SK-N-SH treated with all-trans-retinoic acid at 6 μM for 48 hours (cell line): ENCODE measurements at regions not wholly inside any gene's neighbourhood (a gene's known extent, or its start where the extent isn't known, plus 50 kb on each side); places are given as distances from the start of the nearest gene placed in this dataset.

Experiments
- ATAC-seq: fragments of 200-7000 bp; cut with Tn5 transposase; 3 replicates; pipeline ENCODE4 v1.9.1; 2020; ENCODE audit warnings: mild to moderate bottlenecking, moderate library complexity
- ARNTL ChIP-seq: fragments of 450-650 bp; formaldehyde crosslinking; IDR thresholded peaks from 2 replicates; pipeline ENCODE4 v1.5.0; 2020; ENCODE audit warnings: low read depth, mild to moderate bottlenecking, moderate library complexity, borderline replicate concordance
- BACH2 ChIP-seq: fragments of 250-450 bp; sonication (Bioruptor Pico); IDR thresholded peaks from 2 replicates; pipeline ENCODE4 v1.9.0; 2021; ENCODE audit warnings: mild to moderate bottlenecking, borderline replicate concordance
- CREB5 ChIP-seq: fragments of 250-450 bp; sonication (Bioruptor Pico); IDR thresholded peaks from 2 replicates; pipeline ENCODE4 v1.5.1; 2020; ENCODE audit warnings: low read depth, mild to moderate bottlenecking, moderate library complexity
- CSDC2 ChIP-seq: fragments of 250-450 bp; sonication (Bioruptor Pico); IDR thresholded peaks from 2 replicates; pipeline ENCODE4 v1.5.0; 2020; ENCODE audit warnings: mild to moderate bottlenecking, moderate library complexity
- CSRNP3 ChIP-seq: fragments of 250-450 bp; sonication (Bioruptor Pico); IDR thresholded peaks from 2 replicates; pipeline ENCODE4 v1.5.1; 2021; ENCODE audit warnings: mild to moderate bottlenecking, moderate library complexity
- ESRRG ChIP-seq: fragments of 250-450 bp; sonication (Bioruptor Pico); IDR thresholded peaks from 2 replicates; pipeline ENCODE4 v1.6.1; 2021; ENCODE audit warnings: mild to moderate bottlenecking
- GLIS3 ChIP-seq: fragments of 250-450 bp; sonication (Bioruptor Pico); IDR thresholded peaks from 2 replicates; pipeline ENCODE4 v1.5.0; 2020; ENCODE audit warnings: mild to moderate bottlenecking, moderate library complexity
- ISL1 ChIP-seq: fragments of 250-450 bp; sonication (Bioruptor Pico); IDR thresholded peaks from 2 replicates; pipeline ENCODE4 v2.1.2; 2022; ENCODE audit warnings: mild to moderate bottlenecking, moderate library complexity
- PATZ1 ChIP-seq: fragments of 250-450 bp; sonication (Bioruptor Pico); IDR thresholded peaks from 2 replicates; pipeline ENCODE4 v1.8.0; 2020; ENCODE audit warnings: mild to moderate bottlenecking, moderate library complexity, borderline replicate concordance
- POU6F1 ChIP-seq: fragments of 250-450 bp; sonication (Bioruptor Pico); IDR thresholded peaks from 2 replicates; pipeline ENCODE4 v1.8.0; 2021; ENCODE audit warnings: low read depth, mild to moderate bottlenecking, moderate library complexity, borderline replicate concordance
- PPARA ChIP-seq: fragments of 250-450 bp; sonication (Bioruptor Pico); IDR thresholded peaks from 2 replicates; pipeline ENCODE4 v1.5.0; 2020; ENCODE audit warnings: mild to moderate bottlenecking, borderline replicate concordance
- RARB ChIP-seq: fragments of 250-450 bp; sonication (Bioruptor Pico); IDR thresholded peaks from 2 replicates; pipeline ENCODE4 v1.8.0; 2021; ENCODE audit warnings: mild to moderate bottlenecking, moderate library complexity
- SNAI2 ChIP-seq: fragments of 250-450 bp; sonication (Bioruptor Pico); IDR thresholded peaks from 2 replicates; pipeline ENCODE4 v1.5.0; 2020; ENCODE audit warnings: mild to moderate bottlenecking, moderate library complexity
- TOX ChIP-seq: fragments of 250-450 bp; sonication (Bioruptor Pico); IDR thresholded peaks from 2 replicates; pipeline ENCODE4 v1.8.0; 2021; ENCODE audit warnings: mild to moderate bottlenecking, moderate library complexity, borderline replicate concordance
- TSHZ2 ChIP-seq: fragments of 250-450 bp; sonication (Bioruptor Pico); IDR thresholded peaks from 2 replicates; pipeline ENCODE4 v1.5.0; 2020; ENCODE audit warnings: mild to moderate bottlenecking, moderate library complexity
- ZC3H10 ChIP-seq: fragments of 250-450 bp; sonication (Bioruptor Pico); IDR thresholded peaks from 2 replicates; pipeline ENCODE4 v1.5.1; 2021; ENCODE audit warnings: mild to moderate bottlenecking, moderate library complexity
- ZFP30 ChIP-seq: fragments of 450-650 bp; formaldehyde crosslinking; IDR thresholded peaks from 2 replicates; pipeline ENCODE4 v1.5.0; 2022; ENCODE audit warnings: mild to moderate bottlenecking, moderate library complexity
- ZNF565 ChIP-seq: fragments of 450-650 bp; formaldehyde crosslinking; conservative IDR thresholded peaks from 2 replicates; pipeline ENCODE4 v1.5.0; 2020; ENCODE audit warnings: low read depth, mild to moderate bottlenecking, moderate library complexity
- ZNF70 ChIP-seq: fragments of 450-650 bp; formaldehyde crosslinking; IDR thresholded peaks from 2 replicates; pipeline ENCODE4 v1.5.0; 2020; ENCODE audit warnings: mild to moderate bottlenecking, moderate library complexity
- ZNF8 ChIP-seq: fragments of 450-650 bp; formaldehyde crosslinking; IDR thresholded peaks from 2 replicates; pipeline ENCODE4 v1.5.0; 2020; ENCODE audit warnings: mild to moderate bottlenecking, moderate library complexity

GRCh38 chr13:74200081-74200480, 65.9 kb upstream of the KLF12 start:
- TF ChIP-seq ZNF8 (CRISPR knock-in tag) (no peak), ZNF70 (CRISPR knock-in tag) (no peak), BACH2 (no peak), ESRRG (CRISPR knock-in tag) (no peak), GLIS3 (no peak)
- TF ChIP-seq, all 23 proteins: peak for 0
- no peak for ATAC-seq

- TF ChIP-seq ZNF70 (CRISPR knock-in tag) (no peak), PPARA (CRISPR knock-in tag) (no peak), ZNF565 (no peak), ZC3H10 (CRISPR knock-in tag) (no peak), CSRNP3 (CRISPR knock-in tag) (no peak), CREB5 (CRISPR knock-in tag) (no peak), POU6F1 (no peak), BACH2 (no peak)
- TF ChIP-seq, all 23 proteins: peak for 0
- ATAC-seq = no peak
Measured at GRCh38 chr13:74197677-74198429, 63.6 kb upstream of the KLF12 start.

- ATAC-seq = no peak
- TF ChIP-seq SNAI2 (CRISPR knock-in tag) (no peak), ZNF8 (CRISPR knock-in tag) (no peak), RARB (CRISPR knock-in tag) (no peak), ARNTL (no peak), TOX (CRISPR knock-in tag) (no peak), ESRRG (CRISPR knock-in tag) (no peak), CSDC2 (CRISPR knock-in tag) (no peak), PATZ1 (no peak), CREB5 (CRISPR knock-in tag) (no peak)
Measured at GRCh38 chr13:74194846-74195245, 60.6 kb upstream of the KLF12 start.

GRCh38 chr13:74193391-74193790, 59.2 kb upstream of the KLF12 start:
- no peak for ATAC-seq
- TF ChIP-seq CREB5 (CRISPR knock-in tag) (no peak), ARNTL (no peak), ZNF565 (no peak), ZFP30 (CRISPR knock-in tag) (no peak), TSHZ2 (CRISPR knock-in tag) (no peak), SNAI2 (CRISPR knock-in tag) (no peak), BACH2 (no peak), CSDC2 (CRISPR knock-in tag) (no peak), GLIS3 (no peak), PATZ1 (no peak), ISL1 (CRISPR knock-in tag) (no peak)
